GM23248 (cell line): ENCODE measurements at regions not wholly inside any gene's neighbourhood (a gene's known extent, or its start where the extent isn't known, plus 50 kb on each side); places are given as distances from the start of the nearest gene placed in this dataset.

Experiments used
- DNase-seq: peaks from one replicate; pipeline ENCODE4 v3.0.0-alpha.2; 2015
- H2AFZ ChIP-seq: fragments of 200-600 bp; sonication (generic); 2 replicates; pipeline ENCODE4 v1.6.1; 2016; ENCODE audit warnings: antibody characterized with exemption
- H3F3A ChIP-seq: fragments of 200-600 bp; sonication (generic); 2 replicates; pipeline ENCODE4 v1.6.1; 2016; ENCODE audit warnings: mild to moderate bottlenecking, antibody characterized with exemption, mixed run types; ENCODE audit not compliant: insufficient read depth
- H3K27ac ChIP-seq: fragments of 200-600 bp; sonication (generic); 2 replicates; pipeline ENCODE4 v1.5.1; 2016; ENCODE audit warnings: mild to moderate bottlenecking
- H3K27me3 ChIP-seq: fragments of 200-600 bp; sonication (generic); replicated peaks from 2 replicates; pipeline ENCODE4 v1.6.1; 2016; ENCODE audit warnings: mild to moderate bottlenecking; ENCODE audit not compliant: insufficient read depth
- H3K36me3 ChIP-seq: fragments of 200-600 bp; sonication (generic); 2 replicates; pipeline ENCODE4 v1.6.1; 2016; ENCODE audit warnings: low read depth, mild to moderate bottlenecking
- H3K4me1 ChIP-seq: fragments of 200-600 bp; sonication (generic); 2 replicates; pipeline ENCODE4 v1.6.1; 2016; ENCODE audit warnings: mild to moderate bottlenecking; ENCODE audit not compliant: insufficient read depth
- H3K4me2 ChIP-seq: fragments of 200-600 bp; sonication (generic); one replicate; pipeline ENCODE4 v1.6.1; 2016; ENCODE audit warnings: mild to moderate bottlenecking; ENCODE audit not compliant: unreplicated experiment
- H3K4me3 ChIP-seq: fragments of 200-600 bp; sonication (generic); 2 replicates; pipeline ENCODE4 v1.5.1; 2016; ENCODE audit warnings: mild to moderate bottlenecking
- H3K79me2 ChIP-seq: fragments of 200-600 bp; sonication (generic); 2 replicates; pipeline ENCODE4 v1.6.1; 2016; ENCODE audit warnings: mild to moderate bottlenecking; ENCODE audit not compliant: insufficient read depth
- H3K9ac ChIP-seq: fragments of 200-600 bp; sonication (generic); 2 replicates; pipeline ENCODE4 v1.6.1; 2016; ENCODE audit warnings: mild to moderate bottlenecking
- H3K9me2 ChIP-seq: fragments of 200-600 bp; sonication (generic); 2 replicates; pipeline ENCODE4 v1.6.1; 2016; ENCODE audit warnings: mixed run types, mild to moderate bottlenecking, moderate library complexity; ENCODE audit not compliant: insufficient read depth
- H3K9me3 ChIP-seq: fragments of 200-600 bp; sonication (generic); one replicate; pipeline ENCODE4 v1.6.1; 2017; ENCODE audit warnings: low read depth
- H4K20me1 ChIP-seq: fragments of 200-600 bp; sonication (generic); 2 replicates; pipeline ENCODE4 v1.6.0; 2016; ENCODE audit not compliant: insufficient read depth
- EZH2 ChIP-seq: fragments of 200-600 bp; sonication (generic); IDR thresholded peaks from 2 replicates; pipeline ENCODE4 v1.6.1; 2018; ENCODE audit warnings: antibody characterized with exemption, mild to moderate bottlenecking; ENCODE audit not compliant: insufficient read depth, poor library complexity, severe bottlenecking
- EZH2phosphoT487 ChIP-seq: fragments of 200-600 bp; sonication (generic); IDR thresholded peaks from 2 replicates; pipeline ENCODE4 v1.6.1; 2018; ENCODE audit warnings: antibody characterized with exemption, moderate library complexity, mild to moderate bottlenecking, low read depth; ENCODE audit not compliant: insufficient read depth
- WGBS, 2 experiments: methylation state at CpG; one replicate each; pipeline ENCODE4 v1.1.6; 2015 to 2017; ENCODE audit warnings: low lambda C conversion rate in 2 of 2, low coverage in 1 of 2; ENCODE audit errors: missing lambda C conversion rate in 2 of 2; 5-methylcytosine and 5-hydroxymethylcytosine counted together
- in situ Hi-C: fragments of 300-500 bp; cut with MboI; formaldehyde crosslinking; loops from 2 replicates; pipeline ENCODE4 v1.15.0; 2020

DNA sequence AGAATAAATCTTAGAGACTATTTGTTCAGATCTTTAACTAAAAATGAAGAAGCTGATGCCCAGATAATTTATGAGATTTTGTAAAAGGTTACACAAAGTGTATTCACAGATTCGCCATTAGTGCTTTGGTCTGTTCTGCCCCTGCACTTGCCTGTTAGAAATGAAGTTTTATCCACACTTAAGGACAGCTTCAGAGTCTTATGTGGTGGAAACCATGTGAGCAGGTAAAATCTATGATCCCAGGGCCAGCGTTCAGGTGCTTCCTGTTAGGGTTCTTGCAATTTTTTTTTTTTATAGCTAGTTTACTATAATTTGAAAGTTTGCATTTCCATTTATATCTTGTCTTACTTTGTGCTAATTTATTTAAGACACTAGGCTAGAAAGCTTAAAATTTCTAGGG lies 561.6 kb downstream of the PRR16 start:
- Histone ChIP-seq H3K27ac (no peak overlapping the region), H3K4me1 (peaks cover 6% of the 10 kb centered on the region; the same call in 1 of the 2 replicates), H3F3A (no peaks in the 10 kb centered on the region), H3K9me3 (no peaks in the 10 kb centered on the region), H3K9ac (no peak overlapping the region), H3K36me3 (no peaks in the 10 kb centered on the region), H3K27me3 (no peaks in the 10 kb centered on the region), H3K4me3 (no peak overlapping the region), H3K9me2 (0 out of 2 replicates have a peak, but pooled peaks cover 4% of the 10 kb centered on the region), H3K79me2 (no peaks in the 10 kb centered on the region), H2AFZ (no peak overlapping the region), H4K20me1 (no peaks in the 10 kb centered on the region), H3K4me2 (no peak overlapping the region)
- WGBS, 2 experiments = 54 to 62% methylated on average over 2 of the region's 2 CpGs
- in situ Hi-C loops = no loop called here
- no peak for DNase-seq
- TF ChIP-seq EZH2phosphoT487 (no peak), EZH2 (no peak)

DNA sequence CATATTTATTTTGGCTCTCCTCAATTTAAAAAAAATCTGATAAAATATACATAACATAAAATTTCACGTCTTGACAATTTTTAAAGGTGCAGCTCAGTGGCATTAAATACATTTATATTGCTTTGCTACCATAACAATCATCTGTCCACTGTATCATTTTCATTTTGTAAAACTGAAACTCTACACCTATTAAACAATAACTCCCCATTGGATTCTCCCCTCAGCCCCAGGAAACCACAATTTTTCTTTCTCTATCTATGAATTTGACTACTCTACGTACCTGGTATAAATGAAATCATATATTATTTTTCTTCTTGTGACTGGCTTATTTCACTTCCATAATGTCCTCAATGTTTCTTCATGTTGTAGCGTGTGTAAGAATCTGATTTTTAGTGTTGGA lies 563.5 kb downstream of the PRR16 start:
- Histone ChIP-seq H3K4me2 (no peak overlapping the region), H3K9me3 (no peaks in the 10 kb centered on the region), H2AFZ (no peak overlapping the region), H3K27me3 (no peaks in the 10 kb centered on the region), H3K4me1 (peaks cover 6% of the 10 kb centered on the region; the same call in 1 of the 2 replicates), H3K9ac (no peak overlapping the region), H3K27ac (no peak overlapping the region), H3K4me3 (no peak overlapping the region), H3K36me3 (no peaks in the 10 kb centered on the region), H4K20me1 (no peaks in the 10 kb centered on the region), H3F3A (no peaks in the 10 kb centered on the region), H3K79me2 (no peaks in the 10 kb centered on the region), H3K9me2 (0 out of 2 replicates have a peak, but pooled peaks cover 3% of the 10 kb centered on the region)
- in situ Hi-C loops = no loop called here
- no peak for DNase-seq
- TF ChIP-seq EZH2 = no peak
- no peak for TF ChIP-seq EZH2phosphoT487
- WGBS, 2 experiments = 73 to 86% methylated on average over 3 of the region's 3 CpGs

DNA sequence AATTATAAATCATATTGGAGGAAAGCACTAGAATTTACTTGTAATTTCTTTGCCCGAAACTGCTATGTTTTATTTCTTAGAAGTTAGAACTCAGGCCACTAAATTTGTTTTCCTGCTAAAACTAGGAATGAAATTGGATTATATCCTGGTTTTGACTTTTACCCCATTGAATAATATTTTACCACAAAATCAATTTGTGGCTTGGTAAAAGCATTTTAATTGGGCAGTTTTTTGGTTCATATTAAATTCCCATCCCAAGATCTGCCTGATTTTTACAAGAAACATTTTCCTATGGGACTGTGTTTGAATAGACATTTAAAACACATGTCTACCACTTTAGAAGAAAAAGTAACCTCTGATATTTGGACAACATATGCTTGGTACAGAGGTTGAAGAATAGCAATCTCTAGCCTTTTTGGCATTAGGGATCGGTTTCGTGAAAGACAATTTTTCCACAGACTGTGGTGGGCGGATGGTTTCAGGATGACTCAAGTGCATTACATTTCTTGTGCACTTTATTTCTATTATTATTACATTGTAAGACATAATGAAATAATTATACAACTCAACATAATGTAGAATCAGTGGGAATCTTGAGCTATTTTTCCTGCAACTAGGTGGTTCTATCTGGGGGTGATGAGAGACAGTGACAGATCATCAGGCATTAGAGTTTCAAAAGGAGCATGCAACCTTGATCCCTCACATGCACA lies 565.6 kb downstream of the PRR16 start:
- Histone ChIP-seq H3K9me2 (no peaks in the 10 kb centered on the region), H3K9me3 (no peaks in the 10 kb centered on the region), H3K4me2 (no peak overlapping the region), H3K4me1 (peaks cover 6% of the 10 kb centered on the region; the same call in 1 of the 2 replicates), H3K79me2 (no peaks in the 10 kb centered on the region), H4K20me1 (no peaks in the 10 kb centered on the region), H2AFZ (no peak overlapping the region), H3K36me3 (no peaks in the 10 kb centered on the region), H3K9ac (no peak overlapping the region), H3K27me3 (no peaks in the 10 kb centered on the region), H3K27ac (no peak overlapping the region), H3F3A (no peaks in the 10 kb centered on the region), H3K4me3 (no peak overlapping the region)
- in situ Hi-C loops = no loop called here
- peak; percentile 61 for DNase-seq
- 24 to 28% methylated on average over 4 of the region's 4 CpGs for WGBS, 2 experiments
- TF ChIP-seq EZH2 (no peak), EZH2phosphoT487 (no peak)

DNA sequence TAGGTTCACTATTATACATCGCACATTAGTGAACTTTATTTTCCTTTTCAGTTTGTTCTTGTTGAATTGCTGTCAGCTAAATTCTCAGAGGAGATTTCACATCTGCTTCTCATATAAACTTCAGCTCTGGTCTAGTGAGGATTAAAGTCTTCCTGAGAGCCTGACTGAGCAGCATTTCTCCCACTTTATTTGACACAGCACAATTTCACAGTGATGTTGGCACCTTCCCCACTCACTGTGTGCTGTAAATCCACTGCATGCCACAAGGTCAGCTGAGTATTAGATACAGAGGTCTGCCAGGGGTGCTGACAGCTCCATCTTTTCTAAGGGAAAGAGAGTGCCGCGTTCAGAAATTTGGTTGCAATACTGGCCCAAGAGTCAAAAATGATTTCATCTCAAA lies 567.4 kb downstream of the PRR16 start:
- Histone ChIP-seq H3K9me3 (no peaks in the 10 kb centered on the region), H3K79me2 (no peaks in the 10 kb centered on the region)
- DNase-seq = peak; percentile 16

More for the DNA sequence above, 567.4 kb downstream of the PRR16 start:
- TF ChIP-seq EZH2phosphoT487 (no peak), EZH2 (no peak)
- Histone ChIP-seq H3K4me2 (no peak overlapping the region), H2AFZ (no peak overlapping the region; the same call in 1 of the 2 replicates), H3K27me3 (no peaks in the 10 kb centered on the region), H3K4me3 (no peak overlapping the region), H3F3A (no peaks in the 10 kb centered on the region), H3K9ac (no peak overlapping the region), H3K36me3 (no peaks in the 10 kb centered on the region), H3K4me1 (peaks cover 6% of the 10 kb centered on the region; the same call in 1 of the 2 replicates), H3K27ac (no peak overlapping the region), H3K9me2 (no peaks in the 10 kb centered on the region), H4K20me1 (no peaks in the 10 kb centered on the region)
- in situ Hi-C loops = no loop called here
- WGBS, 2 experiments = 6 to 7% methylated on average over 3 of the region's 3 CpGs
